ENCODE measurements at regions not wholly inside any gene's neighbourhood (a gene's known extent, or its start where the extent isn't known, plus 50 kb on each side); places are given as distances from the start of the nearest gene placed in this dataset.

DNA sequence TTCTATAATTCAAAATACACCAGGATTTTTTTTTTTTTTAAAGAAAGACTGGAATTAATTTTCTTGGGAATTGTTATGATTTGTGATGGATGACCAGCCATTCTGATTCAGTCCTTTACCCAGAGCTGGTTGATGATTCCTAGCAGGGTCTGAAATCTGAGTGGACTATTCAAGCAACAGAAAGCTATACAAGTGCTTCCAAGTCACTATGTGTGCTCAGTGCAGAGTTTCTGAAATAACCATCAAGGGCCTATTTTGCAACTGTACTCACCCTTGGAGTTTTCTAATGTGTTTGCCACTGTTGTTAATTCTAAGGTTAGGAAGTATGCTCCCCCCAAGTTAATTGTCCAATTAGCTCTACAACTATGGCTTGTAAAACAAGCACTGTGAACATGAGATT is 137.7 kb upstream of the RAPGEF2 start:
- H3K27me3 ChIP-seq (replicated peaks in 1 of 2; ENCODE audit: control insufficient read depth in 2 of 2, insufficient read depth in 2 of 2, low read length in 1 of 2) = no peaks in the 10 kb centered on the region
- intact Hi-C loops (cut with micrococcal nuclease; ENCODE audit: unreplicated experiment) = no loop called here
- H3K79me2 ChIP-seq (ENCODE audit: control insufficient read depth, insufficient read depth, low read length) = no peaks in the 10 kb centered on the region
- DNase-seq (ENCODE audit: low read depth, low spot score) (no peak), ATAC-seq (no peak), FAIRE-seq (no peak)
- no peaks in the 10 kb centered on the region for H4K20me1 ChIP-seq (ENCODE audit: control insufficient read depth, insufficient read depth)
- in situ Hi-C loops (cut with MboI) = no loop called here
- POLR2A ChIA-PET = interaction anchor here (0.7 kb wide), 1 partner anchor 119 kb away, joined by 3 read pairs; no protein-coding TSS in a partner anchor
- no peak overlapping the region for H2AFZ ChIP-seq (ENCODE audit: control insufficient read depth, low read depth, low read length)
- RAD21 ChIA-PET (ENCODE audit: unreplicated experiment) = no interaction called here
- no peak overlapping the region for H3K4me2 ChIP-seq (ENCODE audit: control insufficient read depth, insufficient read depth)
- H3K27ac ChIP-seq (ENCODE audit: control insufficient read depth, insufficient read depth) = no peak overlapping the region
- SMC1A ChIA-PET (ENCODE audit: uncharacterized antibody, unreplicated experiment) = no interaction called here
- CTCF ChIA-PET = interaction anchor here (1.0 kb wide), 1 partner anchor 234 kb away, joined by 3 read pairs; no protein-coding TSS in a partner anchor
- no peak overlapping the region for H3K4me3 ChIP-seq
- BruUV-seq (replicated peaks) = no TSS peak
- H3K9me3 ChIP-seq (replicated peaks; ENCODE audit: control insufficient read depth, insufficient read depth, low read length) = no peaks in the 10 kb centered on the region
- H3K36me3 ChIP-seq (ENCODE audit: control insufficient read depth in 2 of 2, insufficient read depth in 2 of 2, low read length in 1 of 2) = no peaks in the 10 kb centered on the region
- no peak overlapping the region for H3K9ac ChIP-seq (ENCODE audit: control insufficient read depth, insufficient read depth, low read length)
- H3K4me1 ChIP-seq (ENCODE audit: control insufficient read depth, insufficient read depth, low read length) = no peaks in the 10 kb centered on the region
- no peak for TF ChIP-seq RAD21 (IDR thresholded peaks at IDR 0.05; ENCODE audit: insufficient read depth, low read depth, low read length)
- no peak for TF ChIP-seq BRCA1 (IDR thresholded peaks at IDR 0.05; ENCODE audit: low read depth, low read length)
- TF ChIP-seq TARDBP (IDR thresholded peaks at IDR 0.05; ENCODE audit: borderline replicate concordance) = no peak
- no peak for TF ChIP-seq CHD4 (IDR thresholded peaks at IDR 0.05)
- TF ChIP-seq MEF2A (IDR thresholded peaks at IDR 0.05; ENCODE audit: insufficient read depth, low read depth, low read length) = no peak
- no peak for TF ChIP-seq ZNF274 (IDR thresholded peaks at IDR 0.05; ENCODE audit: insufficient read depth, insufficient read length)
- TF ChIP-seq, protein P1, sequence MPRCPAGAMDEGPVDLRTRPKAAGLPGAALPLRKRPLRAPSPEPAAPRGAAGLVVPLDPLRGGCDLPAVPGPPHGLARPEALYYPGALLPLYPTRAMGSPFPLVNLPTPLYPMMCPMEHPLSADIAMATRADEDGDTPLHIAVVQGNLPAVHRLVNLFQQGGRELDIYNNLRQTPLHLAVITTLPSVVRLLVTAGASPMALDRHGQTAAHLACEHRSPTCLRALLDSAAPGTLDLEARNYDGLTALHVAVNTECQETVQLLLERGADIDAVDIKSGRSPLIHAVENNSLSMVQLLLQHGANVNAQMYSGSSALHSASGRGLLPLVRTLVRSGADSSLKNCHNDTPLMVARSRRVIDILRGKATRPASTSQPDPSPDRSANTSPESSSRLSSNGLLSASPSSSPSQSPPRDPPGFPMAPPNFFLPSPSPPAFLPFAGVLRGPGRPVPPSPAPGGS (IDR thresholded peaks at IDR 0.05; ENCODE audit: borderline replicate concordance, insufficient read depth, low read depth, low read length, poor library complexity, severe bottlenecking) = no peak
- TF ChIP-seq, protein P2, sequence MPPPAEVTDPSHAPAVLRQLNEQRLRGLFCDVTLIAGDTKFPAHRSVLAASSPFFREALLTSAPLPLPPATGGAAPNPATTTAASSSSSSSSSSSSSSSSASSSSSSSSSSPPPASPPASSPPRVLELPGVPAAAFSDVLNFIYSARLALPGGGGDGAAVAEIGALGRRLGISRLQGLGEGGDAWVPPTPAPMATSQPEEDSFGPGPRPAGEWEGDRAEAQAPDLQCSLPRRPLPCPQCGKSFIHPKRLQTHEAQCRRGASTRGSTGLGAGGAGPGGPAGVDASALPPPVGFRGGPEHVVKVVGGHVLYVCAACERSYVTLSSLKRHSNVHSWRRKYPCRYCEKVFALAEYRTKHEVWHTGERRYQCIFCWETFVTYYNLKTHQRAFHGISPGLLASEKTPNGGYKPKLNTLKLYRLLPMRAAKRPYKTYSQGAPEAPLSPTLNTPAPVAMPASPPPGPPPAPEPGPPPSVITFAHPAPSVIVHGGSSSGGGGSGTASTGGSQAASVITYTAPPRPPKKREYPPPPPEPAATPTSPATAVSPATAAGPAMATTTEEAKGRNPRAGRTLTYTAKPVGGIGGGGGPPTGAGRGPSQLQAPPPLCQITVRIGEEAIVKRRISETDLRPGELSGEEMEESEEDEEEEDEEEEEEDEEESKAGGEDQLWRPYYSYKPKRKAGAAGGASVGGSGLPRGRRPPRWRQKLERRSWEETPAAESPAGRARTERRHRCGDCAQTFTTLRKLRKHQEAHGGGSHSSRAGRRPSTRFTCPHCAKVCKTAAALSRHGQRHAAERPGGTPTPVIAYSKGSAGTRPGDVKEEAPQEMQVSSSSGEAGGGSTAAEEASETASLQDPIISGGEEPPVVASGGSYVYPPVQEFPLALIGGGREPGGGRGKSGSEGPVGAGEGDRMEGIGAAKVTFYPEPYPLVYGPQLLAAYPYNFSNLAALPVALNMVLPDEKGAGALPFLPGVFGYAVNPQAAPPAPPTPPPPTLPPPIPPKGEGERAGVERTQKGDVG (CRISPR knock-in tag; IDR thresholded peaks at IDR 0.05) = no peak
- no peak for TF ChIP-seq SMAD1 (IDR thresholded peaks at IDR 0.05; ENCODE audit: low read depth, partially characterized antibody)
- no peak for TF ChIP-seq ZBED1 (IDR thresholded peaks at IDR 0.05; ENCODE audit: borderline replicate concordance)
- TF ChIP-seq TCF3 (IDR thresholded peaks at IDR 0.05; ENCODE audit: borderline replicate concordance, insufficient read depth, low read depth, low read length) = no peak
- TF ChIP-seq ZNF24 (IDR thresholded peaks at IDR 0.05) = no peak
